SU-DHL-6 (cell line): ENCODE measurements at regions not wholly inside any gene's neighbourhood (a gene's known extent, or its start where the extent isn't known, plus 50 kb on each side); places are given as distances from the start of the nearest gene placed in this dataset.

ENCODE experiments used
- H2AFZ ChIP-seq: fragments of 200-600 bp; sonication (generic); 2 replicates; pipeline ENCODE4 v1.6.1; 2014; ENCODE audit warnings: low read depth, mild to moderate bottlenecking, moderate library complexity, mixed read lengths, antibody characterized with exemption, low read length; ENCODE audit not compliant: severe bottlenecking
- H3F3A ChIP-seq: fragments of 200-600 bp; shearing (Covaris generic); 2 replicates; pipeline ENCODE4 v1.6.0; 2016; ENCODE audit warnings: antibody characterized with exemption, mild to moderate bottlenecking; ENCODE audit not compliant: insufficient read depth
- H3K27ac ChIP-seq: fragments of 200-600 bp; sonication (generic); 2 replicates; pipeline ENCODE4 v1.5.1; 2016; ENCODE audit warnings: low read depth, mild to moderate bottlenecking, low read length, moderate library complexity, mixed read lengths
- H3K27me3 ChIP-seq: fragments of 200-600 bp; sonication (generic), shearing (Covaris generic); 2 replicates; pipeline ENCODE4 v1.6.0; 2014; ENCODE audit warnings: mild to moderate bottlenecking, low read length
- H3K36me3 ChIP-seq: fragments of 200-600 bp; sonication (generic); 2 replicates; pipeline ENCODE4 v1.6.1; 2014; ENCODE audit warnings: mild to moderate bottlenecking, low read length, mixed read lengths
- H3K4me2 ChIP-seq: fragments of 300-600, 200-600 bp; shearing (Covaris generic), sonication (generic); 2 replicates; pipeline ENCODE4 v1.6.0; 2014; ENCODE audit warnings: low read length, low read depth, mild to moderate bottlenecking; ENCODE audit not compliant: poor library complexity, severe bottlenecking
- H3K4me3 ChIP-seq: fragments of 200-600 bp; sonication (generic); 2 replicates; pipeline ENCODE4 v1.5.1; 2014; ENCODE audit warnings: antibody characterized with exemption, low read length, mild to moderate bottlenecking, mixed read lengths; ENCODE audit not compliant: insufficient read depth, poor library complexity, severe bottlenecking
- H3K79me2 ChIP-seq: fragments of 200-600 bp; sonication (generic); 2 replicates; pipeline ENCODE4 v1.6.1; 2014; ENCODE audit warnings: mild to moderate bottlenecking, low read length, moderate library complexity; ENCODE audit not compliant: insufficient read depth
- H3K9ac ChIP-seq: fragments of 200-600 bp; sonication (generic); 2 replicates; pipeline ENCODE4 v1.7.0; 2014; ENCODE audit warnings: mild to moderate bottlenecking, low read length
- H3K9me2 ChIP-seq: fragments of 200-600 bp; sonication (generic); replicated peaks from 2 replicates; pipeline ENCODE4 v1.6.1; 2014; ENCODE audit warnings: low read length; ENCODE audit not compliant: insufficient read depth
- H3K9me3 ChIP-seq: fragments of 200-600 bp; sonication (generic); 2 replicates; pipeline ENCODE4 v1.6.1; 2014; ENCODE audit warnings: low read length, mixed read lengths; ENCODE audit not compliant: insufficient read depth
- H4K20me1 ChIP-seq: fragments of 200-600 bp; sonication (generic); 2 replicates; pipeline ENCODE4 v1.6.1; 2014; ENCODE audit warnings: low read depth, mild to moderate bottlenecking, antibody characterized with exemption, low read length, moderate library complexity, mixed read lengths
- EZH2phosphoT487 ChIP-seq: fragments of 200-600 bp; sonication (generic), shearing (Covaris generic); conservative IDR thresholded peaks from 2 replicates; pipeline ENCODE4 v1.6.1; 2018; ENCODE audit warnings: mild to moderate bottlenecking, antibody characterized with exemption, low read length, moderate library complexity, mixed read lengths
- TF ChIP-seq, protein P1 (sequence below): fragments of 200-600 bp; sonication (generic); IDR thresholded peaks from one replicate; pipeline ENCODE4 v1.5.1; 2017; ENCODE audit warnings: antibody characterized with exemption, mild to moderate bottlenecking, low read length, moderate library complexity; ENCODE audit not compliant: insufficient read depth, poor library complexity, severe bottlenecking

DNA sequence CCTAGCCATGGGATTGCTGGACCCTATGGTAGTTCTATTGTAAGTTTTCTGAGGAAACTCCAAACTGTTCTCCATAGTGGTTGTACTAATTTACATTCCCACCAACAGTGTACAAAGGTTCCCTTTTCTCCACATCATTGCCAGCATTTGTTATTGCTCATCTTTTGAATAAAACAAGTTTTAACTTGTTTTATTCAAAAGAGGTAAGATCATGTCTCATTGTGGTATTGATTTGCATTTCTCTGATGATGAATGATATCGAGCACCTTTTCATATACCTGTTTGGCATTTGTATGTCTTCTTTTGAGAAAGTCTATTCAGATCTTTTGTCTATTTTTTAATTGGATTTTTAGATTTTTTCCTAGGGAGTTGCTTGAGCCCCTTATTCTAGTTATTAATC, 819.1 kb downstream of the TUSC7 start:
- Histone ChIP-seq H3K9me3 (no peaks in the 10 kb centered on the region), H3K4me3 (no peak overlapping the region), H2AFZ (no peak overlapping the region), H3K79me2 (no peaks in the 10 kb centered on the region), H3F3A (no peaks in the 10 kb centered on the region), H4K20me1 (no peaks in the 10 kb centered on the region), H3K4me2 (no peak overlapping the region), H3K9ac (no peak overlapping the region), H3K36me3 (no peaks in the 10 kb centered on the region), H3K27ac (no peak overlapping the region), H3K9me2 (no peaks in the 10 kb centered on the region), H3K27me3 (no peaks in the 10 kb centered on the region)
- no peak for TF ChIP-seq EZH2phosphoT487
- TF ChIP-seq, protein P1, sequence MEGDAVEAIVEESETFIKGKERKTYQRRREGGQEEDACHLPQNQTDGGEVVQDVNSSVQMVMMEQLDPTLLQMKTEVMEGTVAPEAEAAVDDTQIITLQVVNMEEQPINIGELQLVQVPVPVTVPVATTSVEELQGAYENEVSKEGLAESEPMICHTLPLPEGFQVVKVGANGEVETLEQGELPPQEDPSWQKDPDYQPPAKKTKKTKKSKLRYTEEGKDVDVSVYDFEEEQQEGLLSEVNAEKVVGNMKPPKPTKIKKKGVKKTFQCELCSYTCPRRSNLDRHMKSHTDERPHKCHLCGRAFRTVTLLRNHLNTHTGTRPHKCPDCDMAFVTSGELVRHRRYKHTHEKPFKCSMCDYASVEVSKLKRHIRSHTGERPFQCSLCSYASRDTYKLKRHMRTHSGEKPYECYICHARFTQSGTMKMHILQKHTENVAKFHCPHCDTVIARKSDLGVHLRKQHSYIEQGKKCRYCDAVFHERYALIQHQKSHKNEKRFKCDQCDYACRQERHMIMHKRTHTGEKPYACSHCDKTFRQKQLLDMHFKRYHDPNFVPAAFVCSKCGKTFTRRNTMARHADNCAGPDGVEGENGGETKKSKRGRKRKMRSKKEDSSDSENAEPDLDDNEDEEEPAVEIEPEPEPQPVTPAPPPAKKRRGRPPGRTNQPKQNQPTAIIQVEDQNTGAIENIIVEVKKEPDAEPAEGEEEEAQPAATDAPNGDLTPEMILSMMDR: no peak

DNA sequence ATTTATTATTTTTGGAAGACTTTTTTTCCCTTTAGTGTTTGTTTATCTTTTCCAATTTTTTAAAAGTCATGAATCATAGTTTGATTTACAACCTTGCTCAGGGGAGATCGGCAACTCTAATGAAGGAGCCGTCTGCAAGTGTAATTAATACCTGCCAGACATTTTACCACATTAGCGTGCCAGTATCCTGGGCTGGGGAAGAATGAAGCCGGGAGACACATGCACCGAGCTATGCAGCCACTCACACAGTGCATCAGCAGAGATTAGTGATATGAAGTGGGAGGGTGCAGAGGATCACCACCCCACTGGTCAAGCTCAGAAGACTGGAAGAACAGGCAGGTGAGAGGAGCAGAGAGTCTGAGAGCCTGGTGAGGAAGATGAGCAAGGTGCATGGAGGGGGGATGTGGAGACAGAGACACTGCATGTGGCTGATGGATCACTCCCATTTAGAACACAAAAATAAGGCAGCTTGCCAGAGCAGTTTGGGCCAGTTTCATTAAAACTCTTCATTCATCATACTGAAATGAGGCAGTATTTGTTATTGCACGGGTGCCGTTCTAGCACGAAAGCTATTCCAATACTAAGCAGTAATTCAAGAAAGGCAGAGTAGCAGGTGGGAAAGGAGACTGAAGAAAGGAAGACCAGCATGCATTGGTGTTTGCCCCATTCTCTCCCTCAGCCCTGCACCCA, 821.6 kb downstream of the TUSC7 start:
- H3K9me2 ChIP-seq: no peaks in the 10 kb centered on the region
- no peak overlapping the region for H3K4me2 ChIP-seq

DNA sequence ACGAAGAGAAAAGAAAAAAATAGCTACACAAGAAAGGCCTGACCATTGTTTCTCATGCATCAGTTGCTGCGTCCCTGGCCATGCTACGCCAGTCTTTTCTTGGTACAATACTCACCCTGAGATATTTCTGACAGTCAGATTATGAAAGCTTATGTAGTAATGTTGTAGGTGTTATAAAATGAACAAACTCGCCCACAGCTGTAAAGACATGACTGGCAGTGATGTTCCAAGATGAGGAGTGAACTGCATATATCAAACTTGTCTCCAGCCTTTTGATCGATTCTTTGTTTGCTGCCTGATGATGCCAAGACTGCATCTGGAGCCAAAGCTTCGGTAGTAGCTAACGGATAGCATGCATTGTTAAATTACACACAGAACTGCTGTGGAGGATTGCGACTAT, 822.7 kb downstream of the TUSC7 start:
- Histone ChIP-seq H3F3A (no peaks in the 10 kb centered on the region), H3K9me3 (no peaks in the 10 kb centered on the region), H3K9me2 (no peaks in the 10 kb centered on the region), H3K36me3 (no peaks in the 10 kb centered on the region), H3K79me2 (no peaks in the 10 kb centered on the region), H3K27ac (no peak overlapping the region), H4K20me1 (no peaks in the 10 kb centered on the region), H3K27me3 (no peaks in the 10 kb centered on the region), H3K9ac (no peak overlapping the region), H3K4me3 (no peak overlapping the region), H2AFZ (no peak overlapping the region), H3K4me2 (no peak overlapping the region)
- TF ChIP-seq, protein P1: no peak
- no peak for TF ChIP-seq EZH2phosphoT487

More for the DNA sequence above, 821.6 kb downstream of the TUSC7 start:
- Histone ChIP-seq H3K27me3 (no peaks in the 10 kb centered on the region), H3K4me3 (no peak overlapping the region), H3F3A (no peaks in the 10 kb centered on the region), H3K9me3 (no peaks in the 10 kb centered on the region), H4K20me1 (no peaks in the 10 kb centered on the region), H3K27ac (no peak overlapping the region), H2AFZ (no peak overlapping the region), H3K79me2 (no peaks in the 10 kb centered on the region), H3K36me3 (no peaks in the 10 kb centered on the region), H3K9ac (no peak overlapping the region)
- no peak for TF ChIP-seq EZH2phosphoT487
- TF ChIP-seq, protein P1: no peak
